C4-2B (cell line): ENCODE measurements at regions not wholly inside any gene's neighbourhood (a gene's known extent, or its start where the extent isn't known, plus 50 kb on each side); places are given as distances from the start of the nearest gene placed in this dataset.
A peak's percentile ranks its signal among the peaks of the same experiment; 100 is the strongest.

Experiments
- H3K27ac ChIP-seq: fragments of 450-650 bp; 2 replicates; pipeline ENCODE4 v1.5.1; 2017
- ZFX ChIP-seq: fragments of 450-650 bp; IDR thresholded peaks from 2 replicates; pipeline ENCODE4 v1.6.1; 2017
- TF ChIP-seq, protein P1 (sequence below): fragments of 450-650 bp; conservative IDR thresholded peaks from 2 replicates; pipeline ENCODE4 v1.5.1; 2017; ENCODE audit warnings: mild to moderate bottlenecking

DNA sequence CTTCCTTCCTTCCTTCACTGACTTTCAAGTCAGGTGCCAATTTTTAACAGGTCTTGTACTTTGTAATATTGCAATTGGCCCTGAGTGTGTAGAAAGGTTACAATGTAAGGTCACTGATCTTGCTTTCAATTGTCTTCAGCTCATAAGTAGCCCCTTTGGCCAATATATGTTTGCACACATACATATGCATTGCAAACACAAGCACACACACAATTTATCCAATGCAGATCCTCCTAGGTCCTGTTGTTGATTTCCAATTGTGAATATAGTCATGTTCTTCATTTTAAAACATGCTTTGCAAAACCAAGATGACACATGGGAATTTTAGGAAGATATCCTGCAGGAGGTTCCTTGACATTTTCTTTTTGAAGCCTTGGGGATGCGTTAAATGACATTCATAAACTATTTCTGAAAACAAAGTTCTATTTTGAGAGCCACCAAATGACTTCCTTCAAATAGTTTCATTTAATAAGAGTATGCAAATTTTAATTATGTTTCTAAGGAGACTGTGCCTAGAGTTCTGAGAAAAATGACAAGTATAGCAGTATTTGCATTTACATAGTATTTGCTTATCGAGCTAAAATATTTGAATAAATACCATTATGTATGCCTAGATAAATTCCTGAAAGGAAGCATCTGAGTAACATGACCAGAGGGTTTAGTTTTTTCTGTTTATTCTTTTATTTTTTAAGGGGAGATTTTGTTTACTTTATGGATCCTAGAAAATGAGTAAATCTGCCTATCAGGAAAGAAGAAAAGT lies 117.1 kb upstream of the TMEFF2 start:
- TF ChIP-seq, protein P1, sequence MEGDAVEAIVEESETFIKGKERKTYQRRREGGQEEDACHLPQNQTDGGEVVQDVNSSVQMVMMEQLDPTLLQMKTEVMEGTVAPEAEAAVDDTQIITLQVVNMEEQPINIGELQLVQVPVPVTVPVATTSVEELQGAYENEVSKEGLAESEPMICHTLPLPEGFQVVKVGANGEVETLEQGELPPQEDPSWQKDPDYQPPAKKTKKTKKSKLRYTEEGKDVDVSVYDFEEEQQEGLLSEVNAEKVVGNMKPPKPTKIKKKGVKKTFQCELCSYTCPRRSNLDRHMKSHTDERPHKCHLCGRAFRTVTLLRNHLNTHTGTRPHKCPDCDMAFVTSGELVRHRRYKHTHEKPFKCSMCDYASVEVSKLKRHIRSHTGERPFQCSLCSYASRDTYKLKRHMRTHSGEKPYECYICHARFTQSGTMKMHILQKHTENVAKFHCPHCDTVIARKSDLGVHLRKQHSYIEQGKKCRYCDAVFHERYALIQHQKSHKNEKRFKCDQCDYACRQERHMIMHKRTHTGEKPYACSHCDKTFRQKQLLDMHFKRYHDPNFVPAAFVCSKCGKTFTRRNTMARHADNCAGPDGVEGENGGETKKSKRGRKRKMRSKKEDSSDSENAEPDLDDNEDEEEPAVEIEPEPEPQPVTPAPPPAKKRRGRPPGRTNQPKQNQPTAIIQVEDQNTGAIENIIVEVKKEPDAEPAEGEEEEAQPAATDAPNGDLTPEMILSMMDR: no peak
- no peak for TF ChIP-seq ZFX

DNA sequence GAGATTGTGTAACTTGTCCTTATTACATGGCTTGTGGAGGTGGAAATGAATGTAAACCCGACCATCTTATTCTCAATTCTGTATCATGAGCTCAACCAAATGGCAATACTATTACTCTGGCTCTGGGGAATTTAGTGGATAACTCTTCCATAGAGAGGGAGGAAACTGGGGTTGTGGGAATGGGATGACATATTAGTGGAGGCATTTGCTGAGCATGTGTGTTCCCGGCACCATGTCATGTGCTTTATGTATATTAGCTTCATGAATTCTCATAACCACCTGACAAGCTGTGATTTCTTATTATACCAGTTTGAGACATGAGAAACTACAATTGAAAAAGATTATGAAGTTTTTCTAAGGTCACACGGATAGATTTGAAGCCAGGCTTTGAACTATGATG lies 112.8 kb upstream of the TMEFF2 start:
- no peak overlapping the region for H3K27ac ChIP-seq
- no peak for TF ChIP-seq ZFX
- TF ChIP-seq, protein P1: no peak

More for the DNA sequence above, 117.1 kb upstream of the TMEFF2 start:
- H3K27ac ChIP-seq: no peak overlapping the region

DNA sequence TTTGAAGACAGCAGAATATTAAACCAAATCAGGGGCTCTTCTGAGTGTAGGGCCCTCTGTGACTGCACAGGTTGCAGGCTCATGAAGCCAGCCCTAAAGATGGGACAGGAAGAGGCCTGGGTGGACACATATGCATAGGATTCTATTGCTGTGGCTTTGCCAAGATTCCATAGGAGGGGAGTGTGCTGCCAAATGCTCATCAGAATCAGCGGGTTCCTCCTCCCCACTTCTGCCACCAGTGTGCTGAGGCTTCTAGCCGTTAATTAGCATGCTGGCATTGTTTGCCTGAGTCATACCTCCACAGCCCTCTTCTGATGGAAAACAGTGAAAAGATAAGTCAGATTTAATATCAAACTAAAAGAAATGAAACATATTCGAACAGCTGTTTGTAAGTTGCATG lies 103.9 kb upstream of the TMEFF2 start:
- no peak overlapping the region for H3K27ac ChIP-seq
- TF ChIP-seq, protein P1: no peak
- no peak for TF ChIP-seq ZFX

DNA sequence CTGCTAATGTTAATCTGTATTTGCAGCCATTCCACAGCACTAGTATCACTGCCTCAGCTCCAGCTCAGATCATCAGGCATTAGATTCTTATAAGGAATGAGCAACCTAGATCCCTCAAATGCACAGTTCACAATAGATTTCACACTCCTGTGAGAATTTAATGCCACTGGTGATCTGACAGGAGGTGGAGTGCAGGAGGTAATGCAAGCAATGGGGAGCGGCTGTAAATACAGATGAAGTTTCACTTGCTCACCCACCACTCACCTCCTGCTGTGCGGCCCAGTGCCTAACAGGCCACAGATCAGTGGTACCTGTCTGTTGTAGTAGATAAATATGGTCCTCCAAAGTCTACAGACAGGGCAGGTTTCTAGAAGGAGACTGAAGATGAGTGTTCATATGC lies 97.7 kb upstream of the TMEFF2 start:
- H3K27ac ChIP-seq: no peak overlapping the region
- TF ChIP-seq, protein P1: no peak
- TF ChIP-seq ZFX: no peak

DNA sequence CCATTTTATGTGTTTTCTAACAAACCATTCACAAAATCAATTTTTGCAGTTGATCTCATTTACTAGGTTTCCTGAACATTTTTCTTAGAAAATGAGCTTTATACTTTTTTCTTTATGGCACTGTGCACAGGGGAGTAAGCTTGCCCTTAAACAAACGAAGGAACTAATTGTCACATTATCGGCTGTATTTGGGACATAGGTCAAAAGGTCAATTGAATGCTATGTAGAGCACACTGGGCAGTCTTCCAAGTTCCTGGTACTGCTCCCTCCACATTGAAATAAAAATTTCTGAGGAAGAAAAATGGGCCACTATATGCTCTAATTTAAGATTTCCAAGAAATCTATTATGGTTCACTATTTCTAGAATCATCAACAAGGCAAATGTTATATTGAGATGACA lies 93.6 kb upstream of the TMEFF2 start:
- TF ChIP-seq, protein P1: no peak
- no peak for TF ChIP-seq ZFX
- no peak overlapping the region for H3K27ac ChIP-seq

DNA sequence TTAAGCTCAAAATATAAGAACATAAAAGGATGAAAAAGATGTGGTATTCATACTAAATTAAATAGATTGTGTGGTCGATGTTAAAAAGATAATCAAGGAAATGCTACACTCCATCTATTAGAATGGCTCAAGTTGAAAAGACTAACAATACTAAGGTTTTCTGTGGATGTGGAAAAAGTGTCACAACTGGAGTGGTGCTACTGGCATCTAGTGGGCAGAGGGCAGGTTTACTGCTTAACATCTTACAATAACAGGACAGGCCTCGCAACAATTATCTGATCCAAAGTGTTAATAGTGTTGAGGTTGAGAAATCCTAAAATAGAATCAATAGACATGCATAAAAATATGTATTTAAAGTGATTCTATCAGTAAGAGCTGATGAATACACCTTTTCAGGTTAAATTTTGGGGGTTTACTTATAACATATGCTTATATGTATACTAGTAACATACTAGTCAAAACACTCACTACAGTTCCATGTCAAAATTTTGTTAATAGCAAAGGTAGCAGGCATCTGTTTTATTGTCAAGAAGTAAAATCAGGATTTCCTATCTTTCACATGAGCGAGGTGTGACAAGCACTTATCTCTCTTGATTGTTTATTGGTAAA lies 91.5 kb upstream of the TMEFF2 start:
- TF ChIP-seq, protein P1: peak; percentile 67
- no peak for TF ChIP-seq ZFX
- no peak overlapping the region for H3K27ac ChIP-seq

DNA sequence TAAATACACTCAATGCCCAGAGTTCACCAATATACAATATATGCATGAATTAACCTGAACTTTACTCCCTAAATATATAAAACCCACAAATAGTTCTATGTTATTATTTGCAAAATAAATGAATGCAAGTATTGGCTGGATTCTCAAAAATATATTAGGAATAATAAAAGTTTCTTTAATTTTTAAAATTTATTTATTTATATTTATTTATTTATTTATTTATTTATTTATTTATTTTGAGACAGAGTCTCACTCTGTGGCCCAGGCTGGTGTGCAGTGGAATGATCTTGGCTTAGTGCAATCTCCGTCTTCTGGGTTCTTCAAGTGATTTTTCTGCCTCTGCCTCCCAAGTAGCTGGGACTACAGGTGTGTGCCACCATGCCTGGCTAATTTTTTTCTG lies 88.7 kb upstream of the TMEFF2 start:
- no peak overlapping the region for H3K27ac ChIP-seq
- TF ChIP-seq ZFX: no peak

DNA sequence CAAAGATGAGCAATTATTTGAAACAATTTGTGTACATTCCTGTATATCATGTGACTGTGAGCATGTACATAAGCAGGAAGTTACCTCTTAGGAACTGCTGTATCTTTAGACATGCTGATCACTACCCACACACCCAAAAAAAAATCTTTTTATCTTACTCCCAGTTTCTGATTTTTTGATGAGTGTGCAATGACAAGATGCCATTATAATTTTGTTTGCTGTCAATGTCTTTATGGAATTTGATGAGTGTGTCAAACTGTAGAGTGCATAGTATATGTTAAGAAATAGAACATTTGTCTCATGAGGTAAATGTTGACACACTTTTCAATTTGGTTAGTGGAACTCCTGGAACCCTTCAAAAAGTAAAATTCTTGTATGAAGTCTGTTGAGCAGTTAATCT lies 84.0 kb upstream of the TMEFF2 start:
- H3K27ac ChIP-seq: no peak overlapping the region

More for the DNA sequence above, 84.0 kb upstream of the TMEFF2 start:
- TF ChIP-seq ZFX: no peak
- TF ChIP-seq, protein P1: no peak
